ENCODE measurements at regions not wholly inside any gene's neighbourhood (a gene's known extent, or its start where the extent isn't known, plus 50 kb on each side); places are given as distances from the start of the nearest gene placed in this dataset.

DNA sequence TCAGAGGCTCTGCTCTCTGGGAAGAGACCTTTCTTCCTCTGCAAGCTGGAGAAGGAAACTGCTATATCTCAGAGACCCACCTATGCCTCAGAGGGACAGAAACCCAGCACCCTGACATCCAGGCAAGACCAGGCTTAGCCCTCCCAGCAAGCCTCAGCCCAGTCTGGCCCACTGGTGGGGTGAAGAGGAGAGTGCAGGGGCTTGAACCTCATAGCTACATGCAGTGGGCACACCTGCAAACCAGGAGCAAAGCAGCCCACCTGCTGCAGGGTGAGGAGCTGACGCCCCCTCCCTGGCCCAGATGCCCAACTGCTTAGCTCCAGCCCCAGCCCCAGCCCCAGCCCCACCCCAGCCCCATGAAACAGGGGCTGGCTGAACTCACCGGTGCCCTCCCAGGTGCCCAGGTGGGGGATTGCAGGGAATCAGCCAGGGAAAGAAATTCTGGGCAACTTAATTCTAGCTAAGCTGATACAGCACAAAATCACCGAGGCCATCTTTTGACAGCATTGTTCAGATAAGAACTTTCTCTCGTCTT, 246.8 kb downstream of the BUD13 start:
- TF ChIP-seq POLR2AphosphoS5 (IDR thresholded peaks at IDR 0.05; ENCODE audit: low read depth, low read length) (no peak), YY1 (IDR thresholded peaks at IDR 0.05; ENCODE audit: low read depth) (no peak), EZH2phosphoT487 (IDR thresholded peaks at IDR 0.05; ENCODE audit: borderline replicate concordance, low read depth) (no peak), SIN3A (IDR thresholded peaks at IDR 0.05; ENCODE audit: borderline replicate concordance, low read depth, low read length) (no peak), RAD21 (IDR thresholded peaks at IDR 0.05; ENCODE audit: low read length) (no peak), EP300 (IDR thresholded peaks at IDR 0.05; ENCODE audit: borderline replicate concordance in 1 of 2, low read depth in 1 of 2, low read length in 1 of 2) (no peak)
- TF ChIP-seq, protein P1, sequence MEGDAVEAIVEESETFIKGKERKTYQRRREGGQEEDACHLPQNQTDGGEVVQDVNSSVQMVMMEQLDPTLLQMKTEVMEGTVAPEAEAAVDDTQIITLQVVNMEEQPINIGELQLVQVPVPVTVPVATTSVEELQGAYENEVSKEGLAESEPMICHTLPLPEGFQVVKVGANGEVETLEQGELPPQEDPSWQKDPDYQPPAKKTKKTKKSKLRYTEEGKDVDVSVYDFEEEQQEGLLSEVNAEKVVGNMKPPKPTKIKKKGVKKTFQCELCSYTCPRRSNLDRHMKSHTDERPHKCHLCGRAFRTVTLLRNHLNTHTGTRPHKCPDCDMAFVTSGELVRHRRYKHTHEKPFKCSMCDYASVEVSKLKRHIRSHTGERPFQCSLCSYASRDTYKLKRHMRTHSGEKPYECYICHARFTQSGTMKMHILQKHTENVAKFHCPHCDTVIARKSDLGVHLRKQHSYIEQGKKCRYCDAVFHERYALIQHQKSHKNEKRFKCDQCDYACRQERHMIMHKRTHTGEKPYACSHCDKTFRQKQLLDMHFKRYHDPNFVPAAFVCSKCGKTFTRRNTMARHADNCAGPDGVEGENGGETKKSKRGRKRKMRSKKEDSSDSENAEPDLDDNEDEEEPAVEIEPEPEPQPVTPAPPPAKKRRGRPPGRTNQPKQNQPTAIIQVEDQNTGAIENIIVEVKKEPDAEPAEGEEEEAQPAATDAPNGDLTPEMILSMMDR (IDR thresholded peaks at IDR 0.05): no peak
- TF ChIP-seq, protein P2, sequence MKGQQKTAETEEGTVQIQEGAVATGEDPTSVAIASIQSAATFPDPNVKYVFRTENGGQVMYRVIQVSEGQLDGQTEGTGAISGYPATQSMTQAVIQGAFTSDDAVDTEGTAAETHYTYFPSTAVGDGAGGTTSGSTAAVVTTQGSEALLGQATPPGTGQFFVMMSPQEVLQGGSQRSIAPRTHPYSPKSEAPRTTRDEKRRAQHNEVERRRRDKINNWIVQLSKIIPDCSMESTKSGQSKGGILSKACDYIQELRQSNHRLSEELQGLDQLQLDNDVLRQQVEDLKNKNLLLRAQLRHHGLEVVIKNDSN (IDR thresholded peaks at IDR 0.05; ENCODE audit: borderline replicate concordance, low read depth): no peak
- TF ChIP-seq, protein P3, sequence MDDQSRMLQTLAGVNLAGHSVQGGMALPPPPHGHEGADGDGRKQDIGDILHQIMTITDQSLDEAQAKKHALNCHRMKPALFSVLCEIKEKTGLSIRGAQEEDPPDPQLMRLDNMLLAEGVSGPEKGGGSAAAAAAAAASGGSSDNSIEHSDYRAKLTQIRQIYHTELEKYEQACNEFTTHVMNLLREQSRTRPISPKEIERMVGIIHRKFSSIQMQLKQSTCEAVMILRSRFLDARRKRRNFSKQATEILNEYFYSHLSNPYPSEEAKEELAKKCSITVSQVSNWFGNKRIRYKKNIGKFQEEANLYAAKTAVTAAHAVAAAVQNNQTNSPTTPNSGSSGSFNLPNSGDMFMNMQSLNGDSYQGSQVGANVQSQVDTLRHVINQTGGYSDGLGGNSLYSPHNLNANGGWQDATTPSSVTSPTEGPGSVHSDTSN (IDR thresholded peaks at IDR 0.05): no peak
- TF ChIP-seq, protein P4, sequence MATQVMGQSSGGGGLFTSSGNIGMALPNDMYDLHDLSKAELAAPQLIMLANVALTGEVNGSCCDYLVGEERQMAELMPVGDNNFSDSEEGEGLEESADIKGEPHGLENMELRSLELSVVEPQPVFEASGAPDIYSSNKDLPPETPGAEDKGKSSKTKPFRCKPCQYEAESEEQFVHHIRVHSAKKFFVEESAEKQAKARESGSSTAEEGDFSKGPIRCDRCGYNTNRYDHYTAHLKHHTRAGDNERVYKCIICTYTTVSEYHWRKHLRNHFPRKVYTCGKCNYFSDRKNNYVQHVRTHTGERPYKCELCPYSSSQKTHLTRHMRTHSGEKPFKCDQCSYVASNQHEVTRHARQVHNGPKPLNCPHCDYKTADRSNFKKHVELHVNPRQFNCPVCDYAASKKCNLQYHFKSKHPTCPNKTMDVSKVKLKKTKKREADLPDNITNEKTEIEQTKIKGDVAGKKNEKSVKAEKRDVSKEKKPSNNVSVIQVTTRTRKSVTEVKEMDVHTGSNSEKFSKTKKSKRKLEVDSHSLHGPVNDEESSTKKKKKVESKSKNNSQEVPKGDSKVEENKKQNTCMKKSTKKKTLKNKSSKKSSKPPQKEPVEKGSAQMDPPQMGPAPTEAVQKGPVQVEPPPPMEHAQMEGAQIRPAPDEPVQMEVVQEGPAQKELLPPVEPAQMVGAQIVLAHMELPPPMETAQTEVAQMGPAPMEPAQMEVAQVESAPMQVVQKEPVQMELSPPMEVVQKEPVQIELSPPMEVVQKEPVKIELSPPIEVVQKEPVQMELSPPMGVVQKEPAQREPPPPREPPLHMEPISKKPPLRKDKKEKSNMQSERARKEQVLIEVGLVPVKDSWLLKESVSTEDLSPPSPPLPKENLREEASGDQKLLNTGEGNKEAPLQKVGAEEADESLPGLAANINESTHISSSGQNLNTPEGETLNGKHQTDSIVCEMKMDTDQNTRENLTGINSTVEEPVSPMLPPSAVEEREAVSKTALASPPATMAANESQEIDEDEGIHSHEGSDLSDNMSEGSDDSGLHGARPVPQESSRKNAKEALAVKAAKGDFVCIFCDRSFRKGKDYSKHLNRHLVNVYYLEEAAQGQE (IDR thresholded peaks at IDR 0.05; ENCODE audit: low read depth, low read length): no peak

Data from SK-N-SH (cell line).